Suprapubic skin (tissue), 3 donors: ENCODE measurements at regions not wholly inside any gene's neighbourhood (a gene's known extent, or its start where the extent isn't known, plus 50 kb on each side); places are given as distances from the start of the nearest gene placed in this dataset.
"Not testable (repeated sequence)": the region's sequence is repeated elsewhere in the genome, so short reads cannot be mapped to it uniquely, and the experiment has no call there.

Experiments
- EP300 ChIP-seq: sonication (generic); formaldehyde crosslinking; IDR thresholded peaks from one replicate; pipeline ENCODE4 v1.6.1; 2017; ENCODE audit warnings: antibody characterized with exemption
- POLR2A ChIP-seq, 2 donors: fragments of 450-650 bp; IDR thresholded peaks; one replicate each; pipeline ENCODE4 v1.6.1; 2017; ENCODE audit warnings: antibody characterized with exemption in 2 of 2, mild to moderate bottlenecking in 2 of 2, moderate library complexity in 2 of 2
- TF ChIP-seq, protein P1 (sequence below), 2 donors: fragments of 200-600 bp in 1 of 2; fragments of 450-650 bp in 1 of 2; sonication (generic) in 1 of 2; IDR thresholded peaks; one replicate each; pipeline ENCODE4 v1.5.1; 2016 to 2019; ENCODE audit warnings: antibody characterized with exemption in 2 of 2, mild to moderate bottlenecking in 1 of 2, moderate library complexity in 1 of 2

DNA sequence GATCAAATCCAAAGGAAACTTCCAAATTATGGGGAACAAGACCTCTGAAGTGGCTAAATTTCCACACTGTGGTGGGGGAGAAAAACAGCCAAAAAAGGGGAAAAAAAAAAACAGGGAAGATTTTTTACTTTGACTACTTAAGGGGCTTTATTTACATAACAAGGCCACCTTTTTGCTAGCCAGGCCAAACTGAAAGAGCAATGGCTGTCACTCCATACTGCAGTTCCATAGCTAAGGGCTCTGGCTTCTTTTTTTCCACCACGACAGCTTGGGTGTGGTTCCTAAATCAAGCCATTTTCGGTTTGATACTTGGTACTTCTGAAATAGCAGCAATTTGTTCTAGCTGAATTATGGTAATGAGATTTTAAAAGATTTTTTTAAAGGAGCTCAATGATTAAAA lies 76.4 kb upstream of the ANTXRL start:
- TF ChIP-seq, protein P1, sequence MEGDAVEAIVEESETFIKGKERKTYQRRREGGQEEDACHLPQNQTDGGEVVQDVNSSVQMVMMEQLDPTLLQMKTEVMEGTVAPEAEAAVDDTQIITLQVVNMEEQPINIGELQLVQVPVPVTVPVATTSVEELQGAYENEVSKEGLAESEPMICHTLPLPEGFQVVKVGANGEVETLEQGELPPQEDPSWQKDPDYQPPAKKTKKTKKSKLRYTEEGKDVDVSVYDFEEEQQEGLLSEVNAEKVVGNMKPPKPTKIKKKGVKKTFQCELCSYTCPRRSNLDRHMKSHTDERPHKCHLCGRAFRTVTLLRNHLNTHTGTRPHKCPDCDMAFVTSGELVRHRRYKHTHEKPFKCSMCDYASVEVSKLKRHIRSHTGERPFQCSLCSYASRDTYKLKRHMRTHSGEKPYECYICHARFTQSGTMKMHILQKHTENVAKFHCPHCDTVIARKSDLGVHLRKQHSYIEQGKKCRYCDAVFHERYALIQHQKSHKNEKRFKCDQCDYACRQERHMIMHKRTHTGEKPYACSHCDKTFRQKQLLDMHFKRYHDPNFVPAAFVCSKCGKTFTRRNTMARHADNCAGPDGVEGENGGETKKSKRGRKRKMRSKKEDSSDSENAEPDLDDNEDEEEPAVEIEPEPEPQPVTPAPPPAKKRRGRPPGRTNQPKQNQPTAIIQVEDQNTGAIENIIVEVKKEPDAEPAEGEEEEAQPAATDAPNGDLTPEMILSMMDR (IDR thresholded peaks at IDR 0.05) = not testable (repeated sequence)
- TF ChIP-seq EP300; POLR2A (IDR thresholded peaks at IDR 0.05): not testable (repeated sequence)
